Mesothelial cell of epicardium (in vitro differentiated cells): ENCODE measurements at regions not wholly inside any gene's neighbourhood (a gene's known extent, or its start where the extent isn't known, plus 50 kb on each side); places are given as distances from the start of the nearest gene placed in this dataset.

ENCODE experiments used
- DNase-seq, 2 experiments: peaks; one replicate each; pipeline ENCODE4 v3.0.0; 2021; ENCODE audit warnings: low spot score in 2 of 2; ENCODE audit not compliant: unreplicated experiment in 2 of 2
- H3K27ac Mint-ChIP-seq: 2 replicates; pipeline ENCODE4 v1.8.0; 2021; ENCODE audit warnings: mixed read lengths
- H3K27me3 Mint-ChIP-seq: 2 replicates; pipeline ENCODE4 v1.8.0; 2021; ENCODE audit warnings: low read depth, mixed read lengths
- H3K36me3 Mint-ChIP-seq: 2 replicates; pipeline ENCODE4 v1.8.0; 2021; ENCODE audit warnings: mixed read lengths
- H3K4me1 Mint-ChIP-seq: 2 replicates; pipeline ENCODE4 v1.8.0; 2021; ENCODE audit warnings: mixed read lengths
- H3K4me3 Mint-ChIP-seq: 2 replicates; pipeline ENCODE4 v1.8.0; 2021; ENCODE audit warnings: mild to moderate bottlenecking, moderate library complexity, mixed read lengths
- H3K9me3 Mint-ChIP-seq: 2 replicates; pipeline ENCODE4 v1.8.0; 2021; ENCODE audit warnings: mixed read lengths
- TF ChIP-seq, protein P1 (sequence below): fragments of 200-600 bp; sonication (generic); IDR thresholded peaks from one replicate; pipeline ENCODE4 v1.5.0; 2021; ENCODE audit warnings: antibody characterized with exemption; ENCODE audit not compliant: unreplicated experiment

- Mint-ChIP-seq H3K36me3 (no peaks in the 10 kb centered on the region), H3K9me3 (no peaks in the 10 kb centered on the region), H3K27me3 (peaks cover 1% of the 10 kb centered on the region), H3K4me1 (peaks cover 4% of the 10 kb centered on the region), H3K27ac (peak overlapping the region; percentile 75), H3K4me3 (no peak overlapping the region)
- no peak for DNase-seq
- TF ChIP-seq, protein P1, sequence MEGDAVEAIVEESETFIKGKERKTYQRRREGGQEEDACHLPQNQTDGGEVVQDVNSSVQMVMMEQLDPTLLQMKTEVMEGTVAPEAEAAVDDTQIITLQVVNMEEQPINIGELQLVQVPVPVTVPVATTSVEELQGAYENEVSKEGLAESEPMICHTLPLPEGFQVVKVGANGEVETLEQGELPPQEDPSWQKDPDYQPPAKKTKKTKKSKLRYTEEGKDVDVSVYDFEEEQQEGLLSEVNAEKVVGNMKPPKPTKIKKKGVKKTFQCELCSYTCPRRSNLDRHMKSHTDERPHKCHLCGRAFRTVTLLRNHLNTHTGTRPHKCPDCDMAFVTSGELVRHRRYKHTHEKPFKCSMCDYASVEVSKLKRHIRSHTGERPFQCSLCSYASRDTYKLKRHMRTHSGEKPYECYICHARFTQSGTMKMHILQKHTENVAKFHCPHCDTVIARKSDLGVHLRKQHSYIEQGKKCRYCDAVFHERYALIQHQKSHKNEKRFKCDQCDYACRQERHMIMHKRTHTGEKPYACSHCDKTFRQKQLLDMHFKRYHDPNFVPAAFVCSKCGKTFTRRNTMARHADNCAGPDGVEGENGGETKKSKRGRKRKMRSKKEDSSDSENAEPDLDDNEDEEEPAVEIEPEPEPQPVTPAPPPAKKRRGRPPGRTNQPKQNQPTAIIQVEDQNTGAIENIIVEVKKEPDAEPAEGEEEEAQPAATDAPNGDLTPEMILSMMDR = no peak
These were observed 424.4 kb downstream of the TCERG1L start for GRCh38 chr10:130887170-130887569.

DNA sequence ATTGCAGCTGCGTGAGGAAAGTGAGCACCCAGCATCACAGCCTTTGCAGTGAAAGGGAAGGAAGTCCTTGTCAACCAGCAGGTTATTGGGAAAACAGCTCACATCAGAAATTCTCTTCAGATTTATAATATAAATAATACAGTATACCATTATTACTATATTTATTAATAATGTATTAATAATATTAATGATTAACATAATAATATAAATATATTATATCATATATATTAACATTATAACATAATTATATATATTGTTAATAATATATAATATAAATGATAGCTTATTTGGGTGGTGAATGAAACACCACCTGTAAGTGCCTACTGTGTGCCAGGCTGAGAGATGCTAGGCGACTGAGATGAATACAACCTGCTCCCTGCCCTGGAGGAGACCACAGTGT is 423.0 kb downstream of the TCERG1L start:
- no peak overlapping the region for H3K4me3 Mint-ChIP-seq
- no peak overlapping the region for H3K27ac Mint-ChIP-seq
- peaks cover 11% of the 10 kb centered on the region for H3K4me1 Mint-ChIP-seq
- TF ChIP-seq, protein P1 = no peak
- no peaks in the 10 kb centered on the region for H3K36me3 Mint-ChIP-seq
- H3K9me3 Mint-ChIP-seq = no peaks in the 10 kb centered on the region
- no peak for DNase-seq
- peaks cover 2% of the 10 kb centered on the region for H3K27me3 Mint-ChIP-seq

DNA sequence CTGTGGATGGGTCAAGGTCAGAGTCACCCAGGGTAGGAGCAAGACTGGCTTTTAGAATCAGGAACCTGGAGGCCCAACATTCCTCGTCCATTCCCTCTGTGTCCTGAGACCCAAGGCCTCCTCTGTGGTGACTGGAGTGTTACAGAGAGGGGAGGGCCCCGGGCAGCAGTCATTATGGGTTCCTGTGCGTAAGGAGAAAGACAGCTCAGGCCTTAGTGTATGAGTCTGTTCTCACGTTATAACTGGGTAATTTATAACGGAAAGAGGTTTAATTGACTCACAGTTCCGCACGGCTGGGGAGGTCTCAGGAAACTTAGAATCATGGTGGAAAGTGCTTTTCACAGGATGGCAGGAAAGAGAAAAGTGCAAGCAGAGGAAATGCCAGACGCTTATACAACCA is 422.3 kb downstream of the TCERG1L start:
- TF ChIP-seq, protein P1 = no peak
- no peaks in the 10 kb centered on the region for H3K36me3 Mint-ChIP-seq
- peaks cover 2% of the 10 kb centered on the region for H3K27me3 Mint-ChIP-seq
- no peaks in the 10 kb centered on the region for H3K9me3 Mint-ChIP-seq
- no peak overlapping the region for H3K27ac Mint-ChIP-seq
- peaks cover 17% of the 10 kb centered on the region for H3K4me1 Mint-ChIP-seq
- DNase-seq = no peak
- no peak overlapping the region for H3K4me3 Mint-ChIP-seq

- no peak for DNase-seq
- Mint-ChIP-seq H3K27ac (no peak overlapping the region), H3K4me1 (peaks cover 22% of the 10 kb centered on the region), H3K9me3 (no peaks in the 10 kb centered on the region), H3K36me3 (no peaks in the 10 kb centered on the region), H3K27me3 (peaks cover 2% of the 10 kb centered on the region), H3K4me3 (no peak overlapping the region)
- TF ChIP-seq, protein P1 = no peak
These were observed 421.7 kb downstream of the TCERG1L start for GRCh38 chr10:130889780-130890179.

GRCh38 chr10:130891066-130891465 is 420.5 kb downstream of the TCERG1L start:
- H3K4me3 Mint-ChIP-seq = no peak overlapping the region
- TF ChIP-seq, protein P1 = no peak
- DNase-seq = no peak
- H3K9me3 Mint-ChIP-seq = no peaks in the 10 kb centered on the region
- H3K4me1 Mint-ChIP-seq = peaks cover 24% of the 10 kb centered on the region
- peaks cover 2% of the 10 kb centered on the region for H3K27me3 Mint-ChIP-seq
- H3K27ac Mint-ChIP-seq = no peak overlapping the region
- H3K36me3 Mint-ChIP-seq = no peaks in the 10 kb centered on the region

DNA sequence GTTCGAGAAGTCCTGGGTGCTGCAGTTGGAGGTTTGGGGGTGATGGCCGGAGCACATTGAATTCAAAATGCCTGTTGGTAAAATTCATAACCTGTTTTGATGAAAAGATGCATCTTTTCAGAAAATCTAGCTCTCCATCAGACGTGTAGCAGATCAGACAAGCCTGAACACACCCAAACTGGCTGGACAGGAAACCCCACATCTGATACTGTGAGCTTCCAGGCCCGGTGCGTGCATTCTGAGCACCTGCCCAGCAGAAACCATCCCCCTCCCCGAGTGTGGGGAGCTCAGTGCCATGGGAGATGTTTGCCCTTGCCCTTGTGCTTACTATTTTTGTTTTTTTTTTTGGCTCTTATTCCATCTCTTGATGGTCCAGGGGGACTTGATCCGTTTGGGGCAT is 417.1 kb downstream of the TCERG1L start:
- DNase-seq = no peak
- Mint-ChIP-seq H3K4me3 (no peak overlapping the region), H3K36me3 (no peaks in the 10 kb centered on the region), H3K9me3 (no peaks in the 10 kb centered on the region), H3K27me3 (peaks cover 2% of the 10 kb centered on the region), H3K4me1 (peaks cover 20% of the 10 kb centered on the region), H3K27ac (no peak overlapping the region)
- TF ChIP-seq, protein P1 = no peak
